NCI-H82 (cell line): ENCODE measurements at regions not wholly inside any gene's neighbourhood (a gene's known extent, or its start where the extent isn't known, plus 50 kb on each side); places are given as distances from the start of the nearest gene placed in this dataset.

Experiments used
- DNase-seq: peaks from one replicate; lab custom pipeline; 2025; lab: John Stamatoyannopoulos, UW

GRCh38 chr7:157482025-157482424, 145.2 kb downstream of the DNAJB6 start:
- DNase-seq = no peak

GRCh38 chr7:157482517-157483087, 145.8 kb downstream of the DNAJB6 start:
- no peak for DNase-seq

GRCh38 chr7:157483515-157483914, 146.7 kb downstream of the DNAJB6 start:
- no peak for DNase-seq

GRCh38 chr7:157483971-157484410, 147.2 kb downstream of the DNAJB6 start:
- no peak for DNase-seq

GRCh38 chr7:157484411-157485081, 147.7 kb downstream of the DNAJB6 start:
- no peak for DNase-seq

GRCh38 chr7:157485361-157485831, 148.6 kb downstream of the DNAJB6 start:
- no peak for DNase-seq

GRCh38 chr7:157486007-157486755, 149.4 kb downstream of the DNAJB6 start:
- no peak for DNase-seq

- no peak for DNase-seq
These were observed 150.4 kb downstream of the DNAJB6 start for GRCh38 chr7:157487046-157487770.

- DNase-seq = no peak
These were observed 151.5 kb downstream of the DNAJB6 start for GRCh38 chr7:157488281-157488680.

GRCh38 chr7:157488966-157489365, 152.2 kb downstream of the DNAJB6 start:
- no peak for DNase-seq
